B cell (primary cell): ENCODE measurements at regions not wholly inside any gene's neighbourhood (a gene's known extent, or its start where the extent isn't known, plus 50 kb on each side); places are given as distances from the start of the nearest gene placed in this dataset.

Experiments
- ATAC-seq: fragments of 200-7000 bp; cut with Tn5 transposase; one replicate; pipeline ENCODE4 v1.10.0; 2021; ENCODE audit warnings: low read depth, mild to moderate bottlenecking, moderate number of reproducible peaks, moderate library complexity
- CTCF ChIA-PET: fragments of 350-600 bp; sonication (Branson Sonifier 250); formaldehyde crosslinking; loops from one replicate; lab custom pipeline; 2021; ENCODE audit warnings: antibody characterized with exemption, inconsistent platforms; lab: Charles Lee
- POLR2A ChIA-PET: fragments of 350-600 bp; sonication (Branson Sonifier 250); formaldehyde crosslinking; loops from one replicate; lab custom pipeline; 2021; ENCODE audit warnings: antibody characterized with exemption; lab: Charles Lee
- DNase-seq: peaks from one replicate; pipeline ENCODE4 v3.0.0; 2013
- H2AFZ ChIP-seq: 2 replicates; pipeline ENCODE4 v1.6.1; 2012; ENCODE audit warnings: mild to moderate bottlenecking, low read depth, low read length; ENCODE audit not compliant: insufficient read depth, poor library complexity, severe bottlenecking
- H3K27ac ChIP-seq, 2 donors: 1 replicate in 1 of 2; 2 replicates in 1 of 2; pipeline ENCODE4 v1.5.1; 2012 to 2013; ENCODE audit warnings: low read length in 2 of 2, mild to moderate bottlenecking in 2 of 2, moderate library complexity in 1 of 2
- H3K27me3 ChIP-seq, 4 experiments: fragments of 200-600 bp in 1 of 4; sonication (generic) in 1 of 4; replicated peaks in 1 of 4; 1 replicate in 2 of 4; 2 replicates in 2 of 4; pipeline versions ENCODE4 v1.6.1 to v1.7.0; 2013 to 2016; ENCODE audit warnings: low read length in 3 of 4, mild to moderate bottlenecking in 2 of 4, mixed read lengths in 1 of 4, moderate library complexity in 1 of 4; ENCODE audit not compliant: insufficient read depth in 4 of 4, control insufficient read depth in 3 of 4; ENCODE audit errors: control extremely low read depth in 1 of 4
- H3K36me3 ChIP-seq, 2 experiments: replicated peaks in 1 of 2; 1 replicate in 1 of 2; 2 replicates in 1 of 2; pipeline versions ENCODE4 v1.6.1 to v1.7.1; 2013; ENCODE audit warnings: low read length in 1 of 2; ENCODE audit not compliant: insufficient read depth in 2 of 2, control insufficient read depth in 1 of 2; ENCODE audit errors: control extremely low read depth in 1 of 2, extremely low read depth in 1 of 2
- H3K4me1 ChIP-seq, 2 donors: fragments of 200-600 bp in 1 of 2; sonication (generic) in 1 of 2; 1 replicate in 1 of 2; 2 replicates in 1 of 2; pipeline versions ENCODE4 v1.5.1 to v1.6.1; 2013 to 2017; ENCODE audit warnings: low read length in 2 of 2; ENCODE audit not compliant: control insufficient read depth in 2 of 2, insufficient read depth in 2 of 2
- H3K4me2 ChIP-seq: replicated peaks from 2 replicates; pipeline ENCODE3; 2012; ENCODE audit warnings: mild to moderate bottlenecking, low read depth, low read length; ENCODE audit not compliant: poor library complexity, severe bottlenecking
- H3K4me3 ChIP-seq, 5 experiments: fragments of 200-600 bp in 1 of 5; sonication (generic) in 1 of 5; 1 replicate in 3 of 5; 2 replicates in 2 of 5; pipeline versions ENCODE4 v1.5.1 to v1.7.0; 2011 to 2016; ENCODE audit warnings: low read length in 4 of 5, mild to moderate bottlenecking in 4 of 5, low read depth in 2 of 5, control low read depth in 1 of 5, moderate library complexity in 1 of 5; ENCODE audit not compliant: insufficient read depth in 1 of 5; ENCODE audit errors: control extremely low read depth in 1 of 5, extremely low read depth in 1 of 5
- H3K79me2 ChIP-seq: fragments of 200-600 bp; sonication (generic); one replicate; pipeline ENCODE4 v1.6.0; 2016; ENCODE audit warnings: low read length; ENCODE audit not compliant: control insufficient read depth, insufficient read depth
- H3K9ac ChIP-seq: fragments of 200-600 bp; sonication (generic); 2 replicates; pipeline ENCODE4 v1.6.1; 2017; ENCODE audit warnings: mild to moderate bottlenecking, low read length, moderate library complexity
- H3K9me3 ChIP-seq, 3 donors: one replicate each; pipeline versions ENCODE4 v1.6.1 to v1.7.1; 2013; ENCODE audit warnings: low read length in 2 of 3; ENCODE audit not compliant: control insufficient read depth in 2 of 3, insufficient read depth in 1 of 3; ENCODE audit errors: control extremely low read depth in 1 of 3
- H4K20me1 ChIP-seq: 2 replicates; pipeline ENCODE4 v1.6.0; 2012; ENCODE audit warnings: mild to moderate bottlenecking, low read length; ENCODE audit not compliant: insufficient read depth, control insufficient read depth, poor library complexity, severe bottlenecking
- H3K27ac Mint-ChIP-seq: one replicate; pipeline ENCODE4 v1.8.0; 2021; ENCODE audit warnings: mixed read lengths
- H3K27me3 Mint-ChIP-seq: one replicate; pipeline ENCODE4 v1.8.0; 2021; ENCODE audit warnings: mixed read lengths
- H3K4me1 Mint-ChIP-seq: one replicate; pipeline ENCODE4 v1.8.0; 2021; ENCODE audit warnings: mixed read lengths
- H3K4me3 Mint-ChIP-seq: one replicate; pipeline ENCODE4 v1.8.0; 2021; ENCODE audit warnings: mixed read lengths
- H3K9me3 Mint-ChIP-seq: one replicate; pipeline ENCODE4 v1.8.0; 2022; ENCODE audit warnings: mixed read lengths; ENCODE audit not compliant: insufficient read depth
- EZH2 ChIP-seq: IDR thresholded peaks from 2 replicates; pipeline ENCODE4 v1.6.1; 2012; ENCODE audit warnings: borderline replicate concordance, low read depth, mild to moderate bottlenecking, moderate library complexity, low read length; ENCODE audit not compliant: insufficient read depth, poor library complexity, severe bottlenecking
- WGBS: methylation state at CpG from one replicate; pipeline ENCODE4 v1.1.5; 2013; ENCODE audit warnings: missing lambda C conversion rate; ENCODE audit not compliant: insufficient coverage; 5-methylcytosine and 5-hydroxymethylcytosine counted together
- intact Hi-C: fragments of 100-400 bp; cut with micrococcal nuclease; formaldehyde crosslinking; loops from one replicate; pipeline ENCODE4 v1.10.0; 2022
- TF ChIP-seq, protein P1 (sequence below): fragments of 200-600 bp; IDR thresholded peaks from one replicate; pipeline ENCODE4 v1.8.0; 2022; ENCODE audit warnings: antibody characterized with exemption, mild to moderate bottlenecking

DNA sequence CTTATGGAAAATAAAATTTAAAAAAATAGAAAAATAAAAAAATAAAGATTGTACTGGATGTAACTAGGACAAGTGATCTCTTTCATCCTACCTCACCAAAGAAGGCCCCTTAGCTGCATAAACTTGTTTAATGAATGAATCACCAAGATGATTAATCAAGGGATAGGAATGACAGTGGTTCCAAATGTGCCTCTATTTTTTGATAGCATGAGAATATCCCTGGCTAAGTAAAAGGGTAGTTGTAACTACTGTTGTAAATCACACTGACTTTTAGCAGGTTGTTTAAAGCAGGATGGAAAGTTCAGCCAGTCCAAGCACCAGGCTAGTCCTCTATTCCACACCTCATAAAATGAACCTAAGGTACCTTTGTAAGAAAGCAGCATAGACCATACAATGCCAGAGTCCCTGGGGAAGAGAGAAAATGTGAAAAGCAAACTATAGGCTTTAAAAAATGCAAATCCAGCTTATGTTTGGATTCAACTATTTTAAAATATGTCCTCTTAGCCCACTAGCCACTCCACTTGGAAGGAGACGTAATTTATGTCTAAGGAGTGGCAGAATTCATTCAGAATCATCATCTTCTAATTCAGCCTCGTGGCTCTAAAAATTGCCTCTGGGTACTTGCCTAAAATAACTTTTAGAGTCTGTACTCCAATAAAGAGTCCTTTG lies 126.8 kb downstream of the SKIDA1 start:
- Histone ChIP-seq H3K9ac (no peak overlapping the region), H3K4me3 (no peak overlapping the region), H3K27ac (no peak overlapping the region), H3K9me3 (no peaks in the 10 kb centered on the region), H3K79me2 (no peaks in the 10 kb centered on the region), H3K27me3 (no peaks in the 10 kb centered on the region), H3K36me3 (no peaks in the 10 kb centered on the region), H3K4me2 (no peak overlapping the region), H2AFZ (no peak overlapping the region), H4K20me1 (no peaks in the 10 kb centered on the region), H3K4me1 (no peaks in the 10 kb centered on the region)
- TF ChIP-seq EZH2: no peak
- TF ChIP-seq, protein P1, sequence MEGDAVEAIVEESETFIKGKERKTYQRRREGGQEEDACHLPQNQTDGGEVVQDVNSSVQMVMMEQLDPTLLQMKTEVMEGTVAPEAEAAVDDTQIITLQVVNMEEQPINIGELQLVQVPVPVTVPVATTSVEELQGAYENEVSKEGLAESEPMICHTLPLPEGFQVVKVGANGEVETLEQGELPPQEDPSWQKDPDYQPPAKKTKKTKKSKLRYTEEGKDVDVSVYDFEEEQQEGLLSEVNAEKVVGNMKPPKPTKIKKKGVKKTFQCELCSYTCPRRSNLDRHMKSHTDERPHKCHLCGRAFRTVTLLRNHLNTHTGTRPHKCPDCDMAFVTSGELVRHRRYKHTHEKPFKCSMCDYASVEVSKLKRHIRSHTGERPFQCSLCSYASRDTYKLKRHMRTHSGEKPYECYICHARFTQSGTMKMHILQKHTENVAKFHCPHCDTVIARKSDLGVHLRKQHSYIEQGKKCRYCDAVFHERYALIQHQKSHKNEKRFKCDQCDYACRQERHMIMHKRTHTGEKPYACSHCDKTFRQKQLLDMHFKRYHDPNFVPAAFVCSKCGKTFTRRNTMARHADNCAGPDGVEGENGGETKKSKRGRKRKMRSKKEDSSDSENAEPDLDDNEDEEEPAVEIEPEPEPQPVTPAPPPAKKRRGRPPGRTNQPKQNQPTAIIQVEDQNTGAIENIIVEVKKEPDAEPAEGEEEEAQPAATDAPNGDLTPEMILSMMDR: no peak
- no peak for DNase-seq
- ChIA-PET CTCF (no interaction called here), POLR2A (no interaction called here)
- H3K27me3 Mint-ChIP-seq: peaks cover 8% of the 10 kb centered on the region
- H3K9me3 Mint-ChIP-seq: no peaks in the 10 kb centered on the region
- H3K4me1 Mint-ChIP-seq: no peaks in the 10 kb centered on the region
- ATAC-seq: no peak
- no peak overlapping the region for H3K27ac Mint-ChIP-seq
- intact Hi-C loops: no loop called here
- H3K4me3 Mint-ChIP-seq: no peak overlapping the region
- WGBS: no CpG with 5 or more reads among the region's 2 CpGs

DNA sequence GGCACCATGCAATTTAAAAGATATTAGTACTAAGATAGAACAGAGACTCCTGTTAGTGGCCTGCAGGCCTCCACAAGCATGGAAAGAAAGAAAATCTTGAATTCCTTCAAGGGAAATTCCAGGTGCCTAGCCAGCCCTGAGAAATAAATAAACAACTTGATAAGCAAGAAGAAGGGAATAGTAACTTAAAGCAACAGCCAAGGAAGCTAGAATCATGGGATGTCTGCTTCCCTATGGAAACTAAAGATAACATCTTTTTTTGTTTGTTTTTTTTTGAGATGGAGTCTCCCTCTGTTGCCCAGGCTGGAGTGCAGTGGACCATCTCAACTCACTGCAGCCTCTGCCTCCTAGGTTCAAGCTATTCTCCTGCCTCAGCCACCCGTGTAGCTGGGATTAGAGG lies 128.6 kb downstream of the SKIDA1 start:
- WGBS: no CpG with 5 or more reads among the region's 1 CpG
- Mint-ChIP-seq H3K27me3 (peaks cover 8% of the 10 kb centered on the region), H3K4me1 (no peaks in the 10 kb centered on the region), H3K9me3 (no peaks in the 10 kb centered on the region), H3K4me3 (no peak overlapping the region), H3K27ac (no peak overlapping the region)
- Histone ChIP-seq H3K27ac (no peak overlapping the region), H2AFZ (no peak overlapping the region), H3K27me3 (no peaks in the 10 kb centered on the region), H3K4me3 (no peak overlapping the region), H3K36me3 (no peaks in the 10 kb centered on the region), H3K9ac (no peak overlapping the region), H4K20me1 (no peaks in the 10 kb centered on the region), H3K9me3 (no peaks in the 10 kb centered on the region), H3K79me2 (no peaks in the 10 kb centered on the region), H3K4me2 (no peak overlapping the region), H3K4me1 (no peaks in the 10 kb centered on the region)
- DNase-seq: no peak
- ChIA-PET POLR2A (no interaction called here), CTCF (no interaction called here)
- TF ChIP-seq, protein P1: no peak
- no peak for TF ChIP-seq EZH2
- intact Hi-C loops: no loop called here
- ATAC-seq: no peak
